Stimulated activated CD4-positive, alpha-beta T cell treated with anti-CD3 and anti-CD28 coated beads, Interleukin-15, amount 100 ng/mL, for 48 hours (primary cell): ENCODE measurements at regions not wholly inside any gene's neighbourhood (a gene's known extent, or its start where the extent isn't known, plus 50 kb on each side); places are given as distances from the start of the nearest gene placed in this dataset.
A peak's percentile ranks its signal among the peaks of the same experiment; 100 is the strongest.

Experiments used
- DNase-seq, 2 donors: peaks; one replicate each; pipeline ENCODE4 v3.0.0-alpha.2; 2020; ENCODE audit warnings: low read depth in 2 of 2

DNA sequence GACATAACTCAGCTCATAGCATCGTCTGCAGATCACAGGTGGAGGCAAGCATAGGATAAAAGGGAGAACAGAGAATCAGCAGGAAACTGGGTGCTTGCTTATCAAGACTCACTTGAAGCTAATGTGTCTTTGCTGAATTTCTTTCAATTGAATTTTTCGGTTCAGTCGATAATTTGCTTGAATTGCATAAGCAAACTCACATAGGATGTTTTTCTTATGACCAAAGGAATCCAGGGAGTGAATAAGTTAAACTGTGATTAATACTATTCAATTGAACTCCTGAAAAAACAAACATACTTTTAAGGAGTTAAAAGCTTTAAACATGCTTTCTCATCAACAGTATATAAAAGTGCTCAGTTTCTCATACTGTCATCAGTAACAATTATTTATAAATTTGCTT, 707.1 kb upstream of the ACVR2A start:
- DNase-seq: no peak

DNA sequence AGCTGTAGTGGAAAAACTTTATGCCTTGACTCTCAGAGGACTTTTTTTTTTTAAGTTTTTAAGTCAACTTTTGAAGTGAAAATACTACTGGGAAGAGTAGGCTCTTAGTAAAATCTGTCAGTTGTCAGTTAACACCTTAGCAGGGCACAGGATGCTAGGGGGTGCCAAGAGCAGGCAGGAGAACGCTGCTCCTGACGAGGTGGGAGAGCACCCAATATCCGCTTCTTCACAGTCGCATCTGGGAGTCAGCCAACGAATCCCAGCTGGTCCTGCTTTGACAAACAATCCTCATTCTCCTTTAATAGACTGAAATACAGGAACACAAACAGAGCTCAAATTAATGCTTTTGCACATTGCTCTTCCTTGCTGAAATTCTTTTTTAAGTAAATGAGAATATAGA, 709.5 kb upstream of the ACVR2A start:
- no peak for DNase-seq

DNA sequence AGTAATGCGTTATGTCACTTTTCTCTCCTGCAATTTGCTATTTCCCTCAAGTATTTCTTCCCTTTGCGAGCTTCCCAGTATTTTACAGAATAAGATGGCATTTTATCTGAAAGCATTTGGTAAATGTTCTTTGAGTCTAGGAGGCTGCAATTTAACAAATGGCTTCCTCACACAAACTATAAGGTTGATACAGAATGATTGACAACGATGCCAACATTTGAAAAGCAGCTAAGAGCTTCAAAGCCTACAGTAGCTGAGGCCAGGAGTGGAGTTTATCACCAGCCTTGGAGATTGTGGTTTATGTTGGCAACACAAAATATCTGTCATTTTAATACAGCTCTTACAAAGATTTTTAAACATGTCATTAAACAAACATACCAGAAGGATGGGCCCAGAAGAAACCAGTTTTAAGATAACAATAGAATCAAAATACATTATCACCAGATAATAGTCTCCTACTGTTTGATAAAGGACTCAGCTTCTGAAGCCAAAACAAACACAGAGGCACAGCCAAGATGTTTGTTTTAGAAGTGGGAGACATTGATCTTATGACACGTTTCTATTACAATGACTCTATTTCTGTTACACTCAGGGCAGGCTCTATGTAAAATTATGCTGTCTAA, 711.4 kb upstream of the ACVR2A start:
- DNase-seq: no peak

DNA sequence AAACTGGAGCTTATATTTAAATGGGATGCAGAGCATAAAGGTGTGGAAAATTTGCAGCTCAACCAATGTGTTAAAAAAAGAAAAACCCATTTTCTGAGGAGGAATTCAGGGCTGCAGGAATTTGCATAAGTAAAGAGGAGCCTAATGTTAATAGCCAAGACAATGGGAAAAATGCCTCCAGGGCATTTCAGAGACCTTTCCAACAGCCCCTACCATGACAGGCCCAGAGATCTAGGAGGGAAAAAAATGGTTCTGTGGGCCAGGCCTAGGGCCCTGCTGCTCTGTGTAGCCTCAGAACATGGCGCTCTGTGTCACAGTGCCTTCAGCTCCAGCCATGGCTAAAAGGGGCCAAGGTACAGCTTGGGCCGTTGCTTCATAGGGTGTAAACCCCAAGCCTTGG, 719.7 kb upstream of the ACVR2A start:
- DNase-seq: no peak

DNA sequence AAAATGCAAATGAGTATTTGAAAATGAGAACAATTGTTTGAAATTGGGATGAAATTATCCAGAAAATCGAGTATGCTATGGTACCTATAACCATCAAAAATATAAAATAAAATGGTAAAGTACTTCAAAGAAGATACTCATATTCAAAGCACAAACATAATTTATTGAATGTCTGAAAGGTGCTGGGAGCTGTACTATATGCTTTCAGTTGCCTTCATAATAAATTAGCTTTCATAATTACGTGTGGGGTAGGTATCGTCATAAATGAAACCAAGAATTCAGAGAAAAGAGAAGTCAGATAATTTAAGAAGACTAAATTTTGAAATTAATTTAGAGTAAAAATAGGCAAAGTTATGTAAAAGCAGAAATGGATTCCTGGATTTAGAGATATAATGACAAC, 721.9 kb upstream of the ACVR2A start:
- no peak for DNase-seq

DNA sequence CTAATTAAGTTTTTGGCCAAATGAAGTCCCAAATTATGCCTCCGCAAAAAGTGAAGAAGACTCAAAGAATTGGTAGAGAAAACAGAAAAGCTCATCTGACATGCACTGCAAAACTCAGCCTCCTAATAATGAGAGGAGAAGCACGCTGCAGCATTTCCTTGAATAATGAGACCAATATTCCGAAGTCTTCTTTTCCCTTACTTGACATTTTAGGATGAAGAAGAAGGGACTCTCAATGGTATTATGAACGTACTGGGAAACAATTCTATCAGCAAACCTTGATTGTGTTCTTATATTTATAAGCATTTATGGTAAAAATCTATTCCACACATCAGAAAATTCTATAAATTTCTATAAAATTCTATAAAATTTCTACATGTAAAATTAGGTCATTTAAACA, 733.9 kb upstream of the ACVR2A start:
- no peak for DNase-seq

DNA sequence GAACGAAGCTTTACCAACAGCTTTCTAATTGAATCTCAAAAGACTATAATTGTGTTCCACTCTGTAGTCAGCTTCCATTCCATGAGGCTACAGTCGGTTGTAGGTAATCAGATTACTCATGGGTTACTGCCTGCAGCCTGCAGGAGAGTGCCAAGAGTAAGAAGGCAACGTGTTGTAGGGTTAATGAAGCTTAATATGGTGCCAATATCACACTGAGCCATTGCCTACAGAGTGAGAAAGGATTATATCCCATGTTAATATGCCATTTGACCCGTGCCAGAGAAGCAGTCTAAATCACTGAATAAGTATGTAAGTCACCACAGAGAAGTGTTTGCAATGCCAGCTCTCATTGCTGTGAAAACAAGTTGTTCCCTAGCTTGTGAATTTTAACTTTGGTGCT, 734.5 kb upstream of the ACVR2A start:
- no peak for DNase-seq

DNA sequence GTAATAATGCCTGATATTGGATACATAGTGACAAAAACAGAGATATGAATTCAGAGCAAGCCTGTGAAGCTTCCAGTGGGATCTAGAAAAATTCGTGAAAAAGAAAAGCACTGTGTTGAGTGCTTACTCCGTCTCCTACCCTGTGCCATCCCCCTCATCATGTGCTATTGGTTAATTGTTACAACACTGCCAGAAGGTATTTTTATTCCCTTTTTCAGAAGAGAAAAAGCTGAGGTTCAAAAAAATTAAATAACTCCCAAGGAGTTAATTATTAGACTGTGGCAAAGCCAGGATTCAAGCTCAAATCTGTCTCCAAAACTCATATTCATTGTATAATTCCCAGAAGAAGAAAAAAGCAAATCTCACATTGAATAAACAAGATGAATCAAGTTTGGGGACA, 735.5 kb upstream of the ACVR2A start:
- DNase-seq: no peak

DNA sequence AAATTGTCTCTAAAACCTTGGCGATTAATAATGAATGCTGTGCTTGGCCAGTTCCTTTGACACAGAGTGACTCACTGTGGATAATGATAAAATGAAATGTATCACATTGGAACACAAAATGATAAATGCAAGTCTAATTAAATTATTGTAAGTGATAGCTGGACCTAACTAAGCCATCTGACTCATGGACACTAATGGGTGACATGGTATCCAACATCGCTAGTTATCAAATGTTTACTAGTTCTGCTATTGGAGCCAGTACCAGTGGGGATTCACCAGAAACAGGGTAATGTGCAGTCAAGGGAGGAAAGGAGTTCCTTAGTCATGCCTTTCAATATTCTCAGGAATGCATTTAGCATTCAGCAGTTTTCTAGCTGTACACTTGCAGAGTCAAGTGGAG, 736.3 kb upstream of the ACVR2A start:
- no peak for DNase-seq

DNA sequence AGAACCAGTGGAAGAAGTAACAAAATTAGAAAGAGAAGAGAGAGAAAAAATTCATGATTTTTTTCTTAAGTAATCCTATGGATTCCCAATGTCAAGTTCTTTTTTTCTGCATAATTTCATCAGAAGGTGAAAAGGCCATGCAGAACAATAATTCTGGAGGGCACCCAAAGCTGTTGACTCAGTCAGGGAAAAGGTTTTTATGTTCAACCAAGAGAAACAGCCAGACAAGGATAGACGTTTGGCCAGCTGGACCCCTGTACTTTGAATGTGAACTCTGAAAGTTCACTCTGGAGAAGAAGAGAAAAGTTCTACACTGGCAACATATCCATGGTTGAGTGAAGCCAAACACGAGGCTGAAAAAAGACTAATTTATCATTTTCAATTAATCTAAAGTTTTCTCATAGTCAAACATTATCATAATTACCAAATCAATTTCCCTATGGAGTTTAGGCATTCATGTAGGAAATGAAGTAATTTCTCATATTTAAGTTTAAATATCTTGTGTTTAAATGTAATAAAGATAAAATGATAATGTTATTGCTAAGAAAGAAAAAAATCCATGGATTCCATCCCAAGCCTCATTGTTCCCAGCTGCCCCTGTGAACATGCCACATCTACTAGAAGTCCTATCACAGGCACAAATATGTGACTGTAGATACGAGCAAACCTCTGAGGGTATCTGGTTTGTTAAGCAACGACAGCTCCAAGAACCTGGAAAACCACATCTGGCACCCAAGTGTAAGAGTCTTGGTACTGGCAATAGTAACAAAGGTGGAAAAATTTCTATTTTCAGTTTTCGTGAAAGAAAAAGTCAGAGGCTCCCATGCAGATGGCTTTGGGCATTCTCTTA, 742.7 kb upstream of the ACVR2A start:
- no peak for DNase-seq

DNA sequence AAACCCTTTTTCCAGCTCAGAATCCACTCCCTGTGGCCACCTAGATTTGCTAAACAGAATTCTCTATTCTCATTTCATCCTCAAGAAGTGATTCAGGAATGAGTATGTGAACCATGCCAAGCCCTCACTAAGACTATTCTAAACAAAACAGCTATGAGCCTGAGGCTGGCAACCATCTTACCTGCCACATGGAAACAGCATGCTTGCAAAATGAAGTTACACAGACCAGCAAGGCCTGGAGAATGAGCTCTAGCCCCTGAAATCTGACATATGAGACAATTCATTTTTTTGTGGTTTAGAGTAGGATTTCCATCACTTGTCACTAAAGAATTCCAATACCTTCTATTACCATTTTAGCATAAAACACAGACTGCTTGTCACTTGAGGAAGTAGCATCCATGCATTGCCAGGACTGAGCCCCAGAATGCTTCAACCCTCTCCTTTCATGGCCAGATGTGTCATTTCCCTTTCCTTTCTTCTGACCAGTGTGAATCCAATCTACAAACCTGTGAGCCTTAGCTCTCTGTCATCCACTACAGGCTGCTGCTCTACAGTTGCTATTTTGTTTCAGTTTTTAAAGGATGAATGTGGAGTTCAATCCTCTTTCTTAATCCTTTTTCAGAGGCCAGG, 744.3 kb upstream of the ACVR2A start:
- DNase-seq: no peak

DNA sequence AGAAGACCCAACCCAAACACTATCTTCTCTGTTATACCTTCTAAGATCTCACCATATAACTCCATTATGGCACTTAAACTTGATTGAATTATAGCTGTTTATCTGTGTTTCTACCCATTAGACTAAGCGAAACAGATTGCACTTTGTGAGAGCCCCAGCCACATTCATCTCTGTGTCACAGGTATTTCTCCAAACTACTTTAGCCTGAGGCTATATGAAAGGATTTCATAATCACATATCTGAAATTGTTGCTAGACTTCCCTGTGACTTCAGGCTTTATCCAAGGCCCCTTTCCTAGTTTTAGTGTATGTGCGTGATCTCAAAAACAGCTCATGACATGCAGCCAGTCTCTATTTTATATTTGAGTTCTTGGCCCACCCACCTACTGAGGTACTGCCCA, 745.0 kb upstream of the ACVR2A start:
- DNase-seq: no peak

DNA sequence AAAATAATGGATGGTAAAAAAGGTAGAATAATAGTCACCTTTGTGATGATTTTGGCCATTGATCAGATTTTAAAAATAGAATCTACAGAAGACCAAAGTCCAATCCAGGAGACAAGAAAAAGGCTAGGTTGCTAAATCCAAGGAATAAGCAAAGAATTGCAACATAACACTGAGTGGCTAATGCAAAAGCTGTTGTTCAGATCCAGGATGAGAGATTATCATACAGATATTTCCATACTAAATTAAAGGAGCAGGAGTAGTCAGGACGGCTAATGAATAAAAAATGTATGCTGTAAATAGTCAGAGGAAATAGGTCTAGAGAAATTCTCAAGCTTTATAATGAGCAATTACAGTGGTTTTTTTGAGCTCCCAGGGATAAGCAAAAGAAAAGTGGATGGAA, 745.9 kb upstream of the ACVR2A start:
- DNase-seq: no peak

DNA sequence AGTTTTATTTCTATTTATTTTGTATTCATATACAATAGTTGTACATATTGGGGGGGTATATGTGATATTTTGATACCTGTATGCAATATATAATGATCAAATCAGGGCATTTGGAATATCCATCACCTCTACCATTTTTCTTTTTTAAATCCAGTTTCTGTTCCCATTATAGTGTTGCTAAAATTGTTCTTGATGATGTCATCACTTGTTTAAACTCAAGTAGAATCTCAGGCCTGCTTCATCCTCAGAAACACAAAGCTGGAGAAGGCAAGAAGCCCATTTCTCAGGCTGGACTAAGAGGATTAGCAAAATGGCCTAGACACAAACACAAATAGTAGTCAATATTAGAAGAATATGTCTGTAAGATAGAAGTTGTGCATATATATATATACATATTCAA, 747.1 kb upstream of the ACVR2A start:
- no peak for DNase-seq

DNA sequence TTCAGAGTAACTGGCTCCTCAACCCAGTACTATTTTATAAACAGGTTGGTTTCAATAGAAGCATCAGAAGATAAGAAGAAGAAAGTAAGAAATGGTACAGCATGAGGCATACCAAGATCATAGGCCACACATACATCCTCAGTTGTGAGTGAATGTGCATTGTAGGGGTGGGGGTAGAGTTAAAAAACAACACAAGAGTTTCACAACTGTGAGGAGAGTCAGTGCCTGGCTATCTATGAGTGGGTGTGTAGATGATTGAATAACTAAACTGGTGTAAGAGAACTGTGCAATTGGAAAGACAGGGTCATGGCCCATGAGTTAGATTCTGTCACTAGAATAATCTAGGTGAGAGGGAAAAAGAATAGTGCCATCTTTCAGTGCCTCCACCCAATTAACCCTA, 748.2 kb upstream of the ACVR2A start:
- peak in 1 of 2 donors; percentile 0 for DNase-seq

DNA sequence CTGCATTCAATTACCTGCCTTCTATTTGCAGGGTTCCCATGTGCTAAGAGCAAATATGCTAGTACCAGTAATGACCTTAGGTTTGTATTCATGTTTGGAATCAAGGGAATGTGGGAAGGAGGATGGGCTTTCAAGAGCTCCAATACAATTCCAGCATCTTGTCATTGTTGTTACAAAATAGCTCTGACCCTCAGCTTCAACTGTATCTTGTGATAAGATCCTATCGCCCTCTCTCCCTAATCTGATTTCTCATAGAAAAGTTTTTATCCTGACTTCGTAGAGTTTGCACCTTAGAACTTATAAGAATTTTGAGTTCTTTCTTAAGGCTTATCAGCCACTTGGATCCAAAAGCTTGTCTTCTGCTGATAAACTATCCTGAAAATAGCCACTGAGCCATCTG, 749.5 kb upstream of the ACVR2A start:
- DNase-seq: no peak

DNA sequence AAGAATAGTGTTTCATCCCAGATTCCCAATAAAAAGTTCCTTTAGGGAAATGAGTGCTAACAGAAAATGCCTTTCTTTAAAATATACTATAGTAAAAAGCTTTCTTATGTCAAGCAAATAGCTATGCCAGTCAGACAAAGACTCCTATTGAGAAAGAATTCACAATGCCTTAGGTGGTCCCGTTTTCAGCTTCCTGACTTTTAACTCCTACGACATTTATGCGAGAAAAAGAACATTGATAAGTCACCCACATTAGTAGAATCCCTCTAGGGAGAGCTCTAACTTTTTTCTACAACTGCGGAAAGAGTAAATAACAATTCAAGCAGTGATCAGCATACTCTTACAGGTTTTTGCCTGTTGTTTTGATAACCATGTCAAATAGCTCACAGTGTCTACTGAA, 750.8 kb upstream of the ACVR2A start:
- DNase-seq: no peak

DNA sequence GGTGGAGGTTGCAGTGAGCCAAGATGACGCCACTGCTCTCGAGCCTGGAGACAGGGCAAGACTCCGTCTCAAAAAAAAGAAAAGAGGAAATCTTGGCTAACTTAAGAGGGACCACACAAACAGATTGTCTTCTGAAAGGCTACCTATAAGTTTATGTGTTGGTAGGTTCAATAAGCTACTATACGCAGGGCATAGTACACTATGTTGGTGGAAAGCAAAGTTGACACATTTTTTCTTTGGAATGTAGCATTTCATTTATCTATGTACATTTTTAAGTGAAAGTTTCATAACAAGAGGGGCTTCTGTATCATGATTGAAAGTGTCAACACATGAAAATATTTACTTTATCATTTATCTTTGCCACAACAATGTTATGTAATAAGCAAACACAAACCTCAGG, 752.6 kb upstream of the ACVR2A start:
- no peak for DNase-seq

DNA sequence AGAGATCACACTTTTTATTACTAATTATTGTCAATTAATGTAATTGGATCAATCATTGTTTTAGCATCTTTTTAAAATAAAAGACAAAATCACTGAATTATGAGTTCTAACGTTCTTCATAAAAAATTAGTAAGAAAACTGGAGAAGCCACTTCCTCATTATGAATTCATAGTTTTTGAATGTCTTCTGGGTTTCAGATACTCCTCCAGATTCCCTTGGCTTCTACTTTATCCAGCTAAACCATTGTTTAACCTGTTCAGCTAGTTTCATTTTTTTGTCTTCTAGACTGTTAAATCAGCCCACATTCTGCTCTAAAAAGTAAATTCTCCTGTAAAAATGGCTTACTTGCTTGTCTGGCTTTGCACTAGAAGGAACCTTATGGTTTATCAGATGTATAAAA, 753.4 kb upstream of the ACVR2A start:
- DNase-seq: no peak

DNA sequence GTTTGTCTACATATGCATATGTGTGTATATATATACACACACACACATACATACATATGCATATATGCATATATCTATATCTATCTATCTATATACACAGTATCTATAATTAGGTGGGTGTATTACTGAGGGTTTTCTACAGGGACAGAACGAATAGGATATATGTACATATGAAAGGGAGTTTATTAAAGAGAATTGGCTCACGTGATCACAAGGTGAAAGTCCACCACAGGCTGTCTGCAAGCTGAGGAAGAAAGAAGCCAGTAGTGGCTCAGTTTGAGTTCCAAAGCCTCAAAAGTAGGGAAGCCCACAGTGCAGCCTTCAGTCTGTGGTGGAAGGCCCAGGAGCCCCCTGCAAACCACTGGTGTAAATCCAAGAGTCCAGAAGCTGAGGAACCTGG, 756.0 kb upstream of the ACVR2A start:
- no peak for DNase-seq

DNA sequence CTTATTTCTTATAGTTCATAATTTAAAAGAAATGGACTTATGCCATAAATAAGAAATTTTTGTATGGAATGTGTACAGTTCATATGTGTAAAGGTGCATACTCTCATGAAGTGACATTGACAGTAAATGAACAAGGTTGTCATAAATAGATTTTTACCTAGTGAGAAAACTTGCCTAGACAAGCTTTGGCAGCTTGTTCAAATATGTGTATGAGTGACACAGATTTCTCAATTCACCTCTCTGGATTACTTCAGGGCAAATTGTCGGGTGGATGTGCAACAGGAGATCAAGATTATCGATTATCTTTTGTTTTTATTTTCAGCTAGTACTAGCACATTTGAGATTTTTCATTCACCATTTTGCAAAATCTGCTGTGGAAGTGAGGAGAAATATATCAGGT, 758.1 kb upstream of the ACVR2A start:
- DNase-seq: no peak

DNA sequence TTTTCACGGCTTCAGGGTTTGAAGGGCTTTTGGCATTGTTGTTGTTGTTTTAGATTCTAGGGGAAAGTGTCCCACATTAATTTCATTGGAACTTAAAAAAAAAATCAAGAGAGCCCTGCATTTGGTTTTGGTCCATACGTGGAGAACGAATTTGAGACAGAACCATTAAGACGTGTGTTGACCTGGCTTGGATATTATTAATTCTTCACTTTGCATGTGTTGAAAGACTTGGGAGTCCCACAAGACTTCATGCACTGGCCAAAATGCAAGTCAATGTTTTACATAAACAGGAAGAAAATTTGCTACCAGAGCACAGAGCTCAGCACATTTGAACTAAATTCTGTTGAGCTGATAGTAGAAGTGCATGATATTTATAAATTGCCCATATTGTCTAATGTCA, 761.2 kb upstream of the ACVR2A start:
- no peak for DNase-seq

DNA sequence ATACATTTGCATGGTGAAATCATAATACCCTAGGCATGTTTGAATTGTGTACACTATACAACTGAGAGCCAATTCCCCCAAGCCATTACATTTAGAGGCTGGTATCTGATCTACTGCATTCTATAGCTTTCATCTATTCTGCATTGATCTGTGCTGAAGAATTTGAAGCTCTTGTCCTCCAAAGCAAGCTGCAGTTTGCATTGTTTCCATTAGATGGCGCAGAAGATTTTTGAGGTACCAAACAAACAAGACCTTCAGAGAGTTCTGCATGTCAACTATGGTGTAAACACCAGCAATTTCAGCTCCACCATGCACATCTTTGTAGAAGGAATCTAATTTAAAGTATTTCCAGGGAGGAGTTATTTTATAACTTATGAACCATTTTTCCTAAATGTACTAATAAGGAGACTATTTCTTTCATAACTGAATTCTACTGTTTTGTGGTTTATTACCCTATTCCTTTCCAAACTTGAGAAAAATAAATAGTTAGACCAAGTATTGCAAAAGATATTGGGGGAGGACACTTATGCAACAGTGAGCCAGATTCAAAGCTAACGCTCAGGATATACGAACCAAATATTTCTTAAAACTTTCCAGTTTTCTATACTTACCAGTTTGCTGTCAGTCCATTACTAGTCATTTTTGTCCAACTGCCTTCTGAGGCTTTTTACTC, 761.8 kb upstream of the ACVR2A start:
- DNase-seq: peak in 1 of 2 donors; percentile 30
